Bronchial epithelial cell (primary cell): ENCODE measurements at regions not wholly inside any gene's neighbourhood (a gene's known extent, or its start where the extent isn't known, plus 50 kb on each side); places are given as distances from the start of the nearest gene placed in this dataset.

Experiments
- DNase-seq: peaks from one replicate; pipeline ENCODE4 v3.0.0-alpha.2; 2010; ENCODE audit warnings: low read depth
- FAIRE-seq: peaks from 2 replicates; lab custom pipeline; 2011; peaks lifted over from hg19 to GRCh38; lab: Jason Lieb, UNC
- H3K27me3 ChIP-seq: 2 replicates; pipeline ENCODE4 v1.5.1; 2011; ENCODE audit warnings: low read length; ENCODE audit not compliant: control insufficient read depth, insufficient read depth
- H3K36me3 ChIP-seq: 2 replicates; pipeline ENCODE4 v1.5.1; 2011; ENCODE audit warnings: low read length; ENCODE audit not compliant: control insufficient read depth, insufficient read depth
- H3K4me3 ChIP-seq: 2 replicates; pipeline ENCODE4 v1.5.1; 2011; ENCODE audit warnings: mild to moderate bottlenecking, low read depth, low read length, control low read depth
- TF ChIP-seq, protein P1 (sequence below): IDR thresholded peaks from 2 replicates; pipeline ENCODE4 v1.5.1; 2011; ENCODE audit warnings: mild to moderate bottlenecking, moderate library complexity, low read length, control low read depth, inconsistent platforms; ENCODE audit not compliant: insufficient read depth, severe bottlenecking

DNA sequence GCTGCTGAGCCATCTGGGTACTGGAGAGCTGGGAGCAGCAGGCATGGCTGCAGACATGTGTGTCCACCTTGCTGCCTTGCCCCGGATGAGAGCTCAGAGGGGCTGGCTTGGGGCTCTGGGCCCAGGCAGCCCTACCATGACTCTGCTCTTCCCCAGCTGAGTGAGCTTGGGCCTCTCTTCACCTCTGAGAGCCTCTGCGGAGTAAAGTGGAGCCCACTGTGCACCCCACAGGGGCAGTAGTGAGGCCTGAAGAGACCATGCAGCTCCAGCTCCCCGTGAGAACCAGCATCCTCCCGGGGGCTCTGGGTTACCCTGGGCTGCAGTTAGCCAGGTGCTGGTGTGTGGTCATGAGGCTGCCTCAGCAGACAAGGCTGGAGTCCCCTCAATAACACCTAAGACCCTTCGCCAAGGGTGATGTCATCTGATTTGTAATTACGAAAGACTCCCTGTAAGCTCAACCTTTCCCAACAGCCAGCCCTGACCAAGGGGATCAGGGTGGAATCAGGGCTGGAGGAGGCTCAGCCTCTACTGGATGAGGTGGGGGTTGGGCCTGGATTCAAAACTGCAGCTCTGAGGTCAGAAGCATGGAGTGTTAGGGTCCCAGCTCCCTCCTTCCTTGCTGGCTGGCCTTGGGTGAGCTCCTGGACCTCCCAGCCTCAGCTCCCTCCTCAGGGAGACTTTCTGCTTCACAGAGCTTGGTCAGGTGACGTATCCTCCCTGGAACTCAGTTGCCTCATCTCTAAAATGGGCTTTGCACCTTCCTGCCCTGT lies 308.0 kb downstream of the MATN1 start:
- Histone ChIP-seq H3K36me3 (no peaks in the 10 kb centered on the region), H3K27me3 (no peaks in the 10 kb centered on the region), H3K4me3 (no peak overlapping the region)
- no peak for DNase-seq
- peak; percentile 23 for FAIRE-seq
- TF ChIP-seq, protein P1, sequence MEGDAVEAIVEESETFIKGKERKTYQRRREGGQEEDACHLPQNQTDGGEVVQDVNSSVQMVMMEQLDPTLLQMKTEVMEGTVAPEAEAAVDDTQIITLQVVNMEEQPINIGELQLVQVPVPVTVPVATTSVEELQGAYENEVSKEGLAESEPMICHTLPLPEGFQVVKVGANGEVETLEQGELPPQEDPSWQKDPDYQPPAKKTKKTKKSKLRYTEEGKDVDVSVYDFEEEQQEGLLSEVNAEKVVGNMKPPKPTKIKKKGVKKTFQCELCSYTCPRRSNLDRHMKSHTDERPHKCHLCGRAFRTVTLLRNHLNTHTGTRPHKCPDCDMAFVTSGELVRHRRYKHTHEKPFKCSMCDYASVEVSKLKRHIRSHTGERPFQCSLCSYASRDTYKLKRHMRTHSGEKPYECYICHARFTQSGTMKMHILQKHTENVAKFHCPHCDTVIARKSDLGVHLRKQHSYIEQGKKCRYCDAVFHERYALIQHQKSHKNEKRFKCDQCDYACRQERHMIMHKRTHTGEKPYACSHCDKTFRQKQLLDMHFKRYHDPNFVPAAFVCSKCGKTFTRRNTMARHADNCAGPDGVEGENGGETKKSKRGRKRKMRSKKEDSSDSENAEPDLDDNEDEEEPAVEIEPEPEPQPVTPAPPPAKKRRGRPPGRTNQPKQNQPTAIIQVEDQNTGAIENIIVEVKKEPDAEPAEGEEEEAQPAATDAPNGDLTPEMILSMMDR = no peak

DNA sequence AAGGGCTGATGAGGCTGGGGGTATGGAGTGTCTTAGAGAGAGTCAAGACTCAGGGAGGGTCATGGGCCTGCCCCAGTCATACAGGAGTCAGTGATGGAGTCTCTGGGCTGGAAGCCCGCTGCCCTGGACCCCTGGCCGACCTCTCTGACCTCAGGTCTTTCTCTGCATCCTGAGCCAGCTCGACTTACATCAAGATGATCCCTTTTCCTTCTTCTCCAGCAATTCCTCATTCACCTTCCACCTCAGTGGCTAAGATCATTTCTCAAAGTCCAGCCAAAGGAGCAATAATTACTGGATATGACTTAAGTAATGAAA lies 308.6 kb downstream of the MATN1 start:
- Histone ChIP-seq H3K4me3 (no peak overlapping the region), H3K36me3 (no peaks in the 10 kb centered on the region), H3K27me3 (no peaks in the 10 kb centered on the region)
- TF ChIP-seq, protein P1 = no peak
- FAIRE-seq (no peak), DNase-seq (no peak)

DNA sequence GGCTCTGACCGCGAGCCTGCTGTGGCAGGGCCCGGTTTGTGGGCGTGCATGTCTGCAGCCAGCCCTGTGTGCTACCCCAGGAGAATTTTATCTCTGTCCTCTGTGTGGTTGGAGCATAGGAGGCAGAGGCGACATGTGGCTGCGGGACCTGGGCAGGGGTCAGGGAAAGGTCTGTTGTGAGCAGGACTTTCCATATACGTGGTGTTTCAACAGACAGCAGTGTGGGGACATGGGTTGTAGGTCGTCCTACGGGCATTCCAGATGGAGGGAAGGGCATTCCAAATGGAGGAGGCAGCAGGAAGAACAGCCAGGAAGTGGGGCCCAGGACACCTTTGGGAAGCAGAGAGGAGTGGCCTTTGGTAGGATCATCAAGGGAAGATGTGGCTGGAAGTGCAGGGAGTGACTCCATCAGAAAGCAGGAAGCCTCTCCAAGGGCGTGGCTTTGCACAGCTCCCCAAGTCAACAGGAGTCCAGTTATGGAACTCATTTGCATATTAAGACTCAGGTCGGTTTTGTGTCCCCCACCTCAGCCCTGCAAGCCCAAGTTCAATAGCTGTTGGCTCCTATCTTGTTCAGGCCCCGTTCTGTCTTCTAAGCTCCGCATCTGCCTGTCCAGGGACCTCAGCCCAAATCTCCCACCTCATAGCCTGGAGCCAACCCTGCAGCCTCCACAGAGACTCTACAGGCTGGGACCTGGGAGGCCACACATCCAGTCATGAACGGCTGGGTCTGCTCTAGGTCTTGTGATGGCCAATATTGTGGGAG lies 309.1 kb downstream of the MATN1 start:
- Histone ChIP-seq H3K4me3 (no peak overlapping the region), H3K27me3 (no peaks in the 10 kb centered on the region), H3K36me3 (no peaks in the 10 kb centered on the region)
- FAIRE-seq = peak; percentile 18
- TF ChIP-seq, protein P1 = no peak
- DNase-seq = no peak

DNA sequence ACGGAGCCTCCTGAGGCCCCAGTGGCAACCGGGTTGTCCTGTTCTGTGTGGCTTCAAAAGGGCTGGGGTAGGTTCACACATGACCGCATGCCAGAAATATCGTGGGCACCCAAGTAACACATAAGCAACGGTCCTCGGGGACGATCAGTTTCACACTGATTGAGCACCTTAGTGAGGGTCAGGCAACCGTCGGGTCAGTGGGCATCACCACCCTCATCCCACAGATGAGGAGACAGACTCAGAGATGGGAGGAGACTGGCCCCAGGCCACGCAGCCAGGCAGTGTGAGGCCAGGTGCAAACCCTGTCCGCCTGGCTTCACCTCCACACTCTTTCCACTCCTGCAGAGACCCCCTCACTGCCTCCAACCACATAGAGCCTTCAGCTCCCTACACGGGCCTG lies 309.8 kb downstream of the MATN1 start:
- FAIRE-seq = no peak

DNA sequence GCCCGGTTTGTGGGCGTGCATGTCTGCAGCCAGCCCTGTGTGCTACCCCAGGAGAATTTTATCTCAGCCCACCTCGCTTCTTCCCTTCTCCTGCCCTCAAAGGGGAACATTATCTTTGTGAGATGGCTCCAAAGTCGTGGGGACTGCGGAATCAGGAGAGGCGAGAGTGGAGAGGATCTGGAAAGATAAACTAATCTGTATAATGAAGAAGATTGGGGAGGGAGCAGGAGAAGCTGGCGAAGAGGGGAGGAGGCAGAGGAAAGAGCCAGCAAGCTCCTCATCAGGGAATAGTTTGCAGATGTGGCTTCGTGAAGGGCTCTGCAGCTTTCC lies 310.3 kb downstream of the MATN1 start:
- TF ChIP-seq, protein P1 = no peak
- DNase-seq (no peak), FAIRE-seq (no peak)
- H3K27me3 ChIP-seq = peaks cover 2% of the 10 kb centered on the region
- no peaks in the 10 kb centered on the region for H3K36me3 ChIP-seq
- no peak overlapping the region for H3K4me3 ChIP-seq

More for the DNA sequence above, 309.8 kb downstream of the MATN1 start:
- Histone ChIP-seq H3K36me3 (no peaks in the 10 kb centered on the region), H3K27me3 (no peaks in the 10 kb centered on the region), H3K4me3 (no peak overlapping the region)
- DNase-seq = no peak
- TF ChIP-seq, protein P1 = no peak
